Endothelial cell of umbilical vein (primary cell): ENCODE measurements at regions not wholly inside any gene's neighbourhood (a gene's known extent, or its start where the extent isn't known, plus 50 kb on each side); places are given as distances from the start of the nearest gene placed in this dataset.

Experiments used
- EZH2 ChIP-seq: IDR thresholded peaks from 2 replicates; pipeline ENCODE4 v1.6.1; 2012; ENCODE audit warnings: borderline replicate concordance, low read depth, mild to moderate bottlenecking, moderate library complexity, low read length, inconsistent platforms; ENCODE audit not compliant: severe bottlenecking
- GATA2 ChIP-seq: IDR thresholded peaks from 2 replicates; pipeline ENCODE4 v1.7.0; 2011; ENCODE audit warnings: low read depth, mild to moderate bottlenecking, moderate library complexity, mixed read lengths, low read length; ENCODE audit not compliant: insufficient read length, insufficient read depth
- JUN ChIP-seq: IDR thresholded peaks from 2 replicates; pipeline ENCODE4 v1.6.1; 2011; ENCODE audit warnings: borderline replicate concordance, low read depth; ENCODE audit not compliant: insufficient read length, insufficient read depth
- POLR2A ChIP-seq: IDR thresholded peaks from 2 replicates; pipeline ENCODE4 v1.6.1; 2012; ENCODE audit warnings: low read depth, mild to moderate bottlenecking, control low read depth, low read length
- POLR2AphosphoS5 ChIP-seq: IDR thresholded peaks from 2 replicates; pipeline ENCODE4 v1.6.1; 2012; ENCODE audit warnings: low read depth, mild to moderate bottlenecking, control low read depth, low read length, moderate library complexity; ENCODE audit not compliant: insufficient read depth
- TF ChIP-seq, protein P1 (sequence below), 2 donors: IDR thresholded peaks; 1 replicate in 1 of 2; 2 replicates in 1 of 2; pipeline ENCODE4 v1.5.1; 2011; ENCODE audit warnings: low read length in 2 of 2, mild to moderate bottlenecking in 2 of 2, moderate library complexity in 2 of 2, control low read depth in 1 of 2, inconsistent platforms in 1 of 2, low read depth in 1 of 2; ENCODE audit not compliant: insufficient read depth in 1 of 2; ENCODE audit errors: extremely low read depth in 1 of 2
- TF ChIP-seq, protein P2 (sequence below): IDR thresholded peaks from 2 replicates; pipeline ENCODE4 v1.6.1; 2011; ENCODE audit not compliant: insufficient read depth, insufficient read length

DNA sequence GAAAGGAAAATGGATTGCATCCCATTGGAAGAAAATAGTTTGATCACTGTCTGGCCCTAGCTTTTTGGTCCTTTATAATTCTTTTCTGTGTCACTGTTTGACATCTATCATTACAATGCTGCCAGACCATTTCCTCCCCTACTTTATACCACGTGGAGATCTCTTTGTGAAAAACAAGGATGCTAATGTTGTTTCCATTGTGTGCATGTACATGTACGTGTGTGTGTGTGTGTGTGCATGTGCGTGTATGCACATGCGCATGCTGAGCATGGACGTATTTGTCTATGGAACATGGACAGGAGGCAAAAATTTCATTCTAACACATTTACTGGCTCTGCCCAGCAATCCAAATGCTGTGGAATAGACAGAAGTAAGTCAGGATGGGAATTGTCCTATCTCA, 153.1 kb upstream of the PLXNA2 start:
- TF ChIP-seq, protein P1, sequence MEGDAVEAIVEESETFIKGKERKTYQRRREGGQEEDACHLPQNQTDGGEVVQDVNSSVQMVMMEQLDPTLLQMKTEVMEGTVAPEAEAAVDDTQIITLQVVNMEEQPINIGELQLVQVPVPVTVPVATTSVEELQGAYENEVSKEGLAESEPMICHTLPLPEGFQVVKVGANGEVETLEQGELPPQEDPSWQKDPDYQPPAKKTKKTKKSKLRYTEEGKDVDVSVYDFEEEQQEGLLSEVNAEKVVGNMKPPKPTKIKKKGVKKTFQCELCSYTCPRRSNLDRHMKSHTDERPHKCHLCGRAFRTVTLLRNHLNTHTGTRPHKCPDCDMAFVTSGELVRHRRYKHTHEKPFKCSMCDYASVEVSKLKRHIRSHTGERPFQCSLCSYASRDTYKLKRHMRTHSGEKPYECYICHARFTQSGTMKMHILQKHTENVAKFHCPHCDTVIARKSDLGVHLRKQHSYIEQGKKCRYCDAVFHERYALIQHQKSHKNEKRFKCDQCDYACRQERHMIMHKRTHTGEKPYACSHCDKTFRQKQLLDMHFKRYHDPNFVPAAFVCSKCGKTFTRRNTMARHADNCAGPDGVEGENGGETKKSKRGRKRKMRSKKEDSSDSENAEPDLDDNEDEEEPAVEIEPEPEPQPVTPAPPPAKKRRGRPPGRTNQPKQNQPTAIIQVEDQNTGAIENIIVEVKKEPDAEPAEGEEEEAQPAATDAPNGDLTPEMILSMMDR (IDR thresholded peaks at IDR 0.05; ENCODE audit: extremely low read depth in 1 of 2, insufficient read depth in 1 of 2, low read depth in 1 of 2, low read length in 2 of 2): no peak
- TF ChIP-seq POLR2A: no peak
- TF ChIP-seq, protein P2, sequence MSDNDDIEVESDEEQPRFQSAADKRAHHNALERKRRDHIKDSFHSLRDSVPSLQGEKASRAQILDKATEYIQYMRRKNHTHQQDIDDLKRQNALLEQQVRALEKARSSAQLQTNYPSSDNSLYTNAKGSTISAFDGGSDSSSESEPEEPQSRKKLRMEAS: no peak
- TF ChIP-seq EZH2: no peak
- TF ChIP-seq POLR2AphosphoS5: no peak
- TF ChIP-seq GATA2: no peak
- no peak for TF ChIP-seq JUN
